ENCODE measurements at regions not wholly inside any gene's neighbourhood (a gene's known extent, or its start where the extent isn't known, plus 50 kb on each side); places are given as distances from the start of the nearest gene placed in this dataset.

GRCh38 chr11:45395421-45395820 is 109.3 kb upstream of the SYT13 start:
- H3K4me1 Mint-ChIP-seq: peaks cover 30% of the 10 kb centered on the region
- no peak overlapping the region for H3K4me2 ChIP-seq
- no peaks in the 10 kb centered on the region for H3K27me3 ChIP-seq
- H3F3A ChIP-seq (ENCODE audit: low read depth): no peaks in the 10 kb centered on the region
- H3K27ac Mint-ChIP-seq: peak overlapping the region; percentile 3
- no peaks in the 10 kb centered on the region for H3K79me2 ChIP-seq (ENCODE audit: low read depth)
- H3K36me3 Mint-ChIP-seq: peaks cover 1% of the 10 kb centered on the region
- no peak overlapping the region for H3K4me3 ChIP-seq
- no peaks in the 10 kb centered on the region for H3K36me3 ChIP-seq
- no peak overlapping the region for H3K4me3 Mint-ChIP-seq
- no peaks in the 10 kb centered on the region for H3K9me3 ChIP-seq (ENCODE audit: low read depth)
- H3K9me3 Mint-ChIP-seq: no peaks in the 10 kb centered on the region
- no peak overlapping the region for H2AFZ ChIP-seq (replicated peaks)
- TF ChIP-seq EZH2 (IDR thresholded peaks at IDR 0.05) (no peak), EZH2phosphoT487 (IDR thresholded peaks at IDR 0.05) (no peak), CTCF (IDR thresholded peaks at IDR 0.05) (no peak)
- no peak overlapping the region for H3K9ac ChIP-seq
- peaks cover 10% of the 10 kb centered on the region for H3K27me3 Mint-ChIP-seq (ENCODE audit: insufficient read depth, low read depth)
- no peak overlapping the region for H3K27ac ChIP-seq
- peaks cover 8% of the 10 kb centered on the region for H3K4me1 ChIP-seq
- DNase-seq (ENCODE audit: low spot score): no peak
- H4K20me1 ChIP-seq (ENCODE audit: low read depth): no peaks in the 10 kb centered on the region

- Histone ChIP-seq H3K4me3 (no peak overlapping the region), H3K4me1 (peaks cover 3% of the 10 kb centered on the region)
Observed at GRCh38 chr11:45394294-45395085, 108.3 kb upstream of the SYT13 start.

GRCh38 chr11:45393826-45394225 is 107.7 kb upstream of the SYT13 start:
- peaks cover 10% of the 10 kb centered on the region for H3K27me3 Mint-ChIP-seq (ENCODE audit: insufficient read depth, low read depth)
- Histone ChIP-seq H3K9ac (no peak overlapping the region), H3K36me3 (no peaks in the 10 kb centered on the region), H3K27me3 (no peaks in the 10 kb centered on the region), H3K9me3 (ENCODE audit: low read depth) (no peaks in the 10 kb centered on the region), H3K79me2 (ENCODE audit: low read depth) (no peaks in the 10 kb centered on the region), H3K4me3 (no peak overlapping the region), H3K4me2 (no peak overlapping the region), H3F3A (ENCODE audit: low read depth) (no peaks in the 10 kb centered on the region), H3K27ac (no peak overlapping the region), H3K4me1 (no peaks in the 10 kb centered on the region), H2AFZ (replicated peaks) (no peak overlapping the region), H4K20me1 (ENCODE audit: low read depth) (no peaks in the 10 kb centered on the region)
- TF ChIP-seq EZH2 (IDR thresholded peaks at IDR 0.05): no peak
- TF ChIP-seq EZH2phosphoT487 (IDR thresholded peaks at IDR 0.05): no peak
- no peak for TF ChIP-seq CTCF (IDR thresholded peaks at IDR 0.05)
- H3K36me3 Mint-ChIP-seq: no peaks in the 10 kb centered on the region
- peaks cover 23% of the 10 kb centered on the region for H3K4me1 Mint-ChIP-seq
- H3K27ac Mint-ChIP-seq: peak overlapping the region; percentile 83
- no peak overlapping the region for H3K4me3 Mint-ChIP-seq
- no peak for DNase-seq (ENCODE audit: low spot score)
- no peaks in the 10 kb centered on the region for H3K9me3 Mint-ChIP-seq

More at GRCh38 chr11:45394294-45395085, 108.3 kb upstream of the SYT13 start:
- H3K27ac ChIP-seq: no peak overlapping the region
- H3K36me3 Mint-ChIP-seq: no peaks in the 10 kb centered on the region
- H2AFZ ChIP-seq (replicated peaks): no peak overlapping the region
- H3K36me3 ChIP-seq: no peaks in the 10 kb centered on the region
- no peak overlapping the region for H3K4me2 ChIP-seq
- H3K9me3 ChIP-seq (ENCODE audit: low read depth): no peaks in the 10 kb centered on the region
- H3K27me3 ChIP-seq: no peaks in the 10 kb centered on the region
- no peaks in the 10 kb centered on the region for H3K79me2 ChIP-seq (ENCODE audit: low read depth)
- no peak overlapping the region for H3K4me3 Mint-ChIP-seq
- no peaks in the 10 kb centered on the region for H4K20me1 ChIP-seq (ENCODE audit: low read depth)
- no peaks in the 10 kb centered on the region for H3F3A ChIP-seq (ENCODE audit: low read depth)
- no peak for TF ChIP-seq CTCF (IDR thresholded peaks at IDR 0.05)
- no peak for TF ChIP-seq EZH2 (IDR thresholded peaks at IDR 0.05)
- no peak for TF ChIP-seq EZH2phosphoT487 (IDR thresholded peaks at IDR 0.05)
- no peak for DNase-seq (ENCODE audit: low spot score)
- peak overlapping the region; percentile 83 for H3K27ac Mint-ChIP-seq
- no peaks in the 10 kb centered on the region for H3K9me3 Mint-ChIP-seq
- H3K4me1 Mint-ChIP-seq: peaks cover 27% of the 10 kb centered on the region
- H3K27me3 Mint-ChIP-seq (ENCODE audit: insufficient read depth, low read depth): peaks cover 10% of the 10 kb centered on the region
- no peak overlapping the region for H3K9ac ChIP-seq

Measured in neural progenitor cell (in vitro differentiated cells).